ENCODE measurements at regions not wholly inside any gene's neighbourhood (a gene's known extent, or its start where the extent isn't known, plus 50 kb on each side); places are given as distances from the start of the nearest gene placed in this dataset.

DNA sequence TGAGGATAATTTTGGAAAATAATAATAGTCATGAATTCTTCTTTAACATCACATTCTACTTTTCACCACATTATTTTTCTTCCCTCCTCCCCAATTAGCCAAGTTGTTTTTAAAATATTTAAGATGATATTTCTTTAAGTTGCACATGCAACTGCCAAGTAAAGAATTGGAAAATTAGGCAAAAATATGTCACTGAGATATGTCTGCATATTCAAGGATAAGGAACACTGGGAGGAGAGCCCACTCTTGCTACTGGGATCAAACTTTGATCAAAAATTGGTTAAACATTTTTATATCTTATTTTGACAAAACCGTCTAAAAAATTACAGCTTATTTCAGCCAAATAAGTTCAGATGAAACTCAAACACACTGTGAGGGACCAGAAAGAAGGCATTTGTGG, 231.2 kb upstream of the TMTC1 start:
- TF ChIP-seq, protein P1, sequence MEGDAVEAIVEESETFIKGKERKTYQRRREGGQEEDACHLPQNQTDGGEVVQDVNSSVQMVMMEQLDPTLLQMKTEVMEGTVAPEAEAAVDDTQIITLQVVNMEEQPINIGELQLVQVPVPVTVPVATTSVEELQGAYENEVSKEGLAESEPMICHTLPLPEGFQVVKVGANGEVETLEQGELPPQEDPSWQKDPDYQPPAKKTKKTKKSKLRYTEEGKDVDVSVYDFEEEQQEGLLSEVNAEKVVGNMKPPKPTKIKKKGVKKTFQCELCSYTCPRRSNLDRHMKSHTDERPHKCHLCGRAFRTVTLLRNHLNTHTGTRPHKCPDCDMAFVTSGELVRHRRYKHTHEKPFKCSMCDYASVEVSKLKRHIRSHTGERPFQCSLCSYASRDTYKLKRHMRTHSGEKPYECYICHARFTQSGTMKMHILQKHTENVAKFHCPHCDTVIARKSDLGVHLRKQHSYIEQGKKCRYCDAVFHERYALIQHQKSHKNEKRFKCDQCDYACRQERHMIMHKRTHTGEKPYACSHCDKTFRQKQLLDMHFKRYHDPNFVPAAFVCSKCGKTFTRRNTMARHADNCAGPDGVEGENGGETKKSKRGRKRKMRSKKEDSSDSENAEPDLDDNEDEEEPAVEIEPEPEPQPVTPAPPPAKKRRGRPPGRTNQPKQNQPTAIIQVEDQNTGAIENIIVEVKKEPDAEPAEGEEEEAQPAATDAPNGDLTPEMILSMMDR (IDR thresholded peaks at IDR 0.05): no peak
- TF ChIP-seq POLR2A (IDR thresholded peaks at IDR 0.05) (no peak), POLR2AphosphoS5 (IDR thresholded peaks at IDR 0.05) (no peak)

All from breast epithelium (tissue), 3 donors.